NCI-H526 treated with DMSO at 0.1 percent for 48 hours (cell line): ENCODE measurements at regions not wholly inside any gene's neighbourhood (a gene's known extent, or its start where the extent isn't known, plus 50 kb on each side); places are given as distances from the start of the nearest gene placed in this dataset.
A peak's percentile ranks its signal among the peaks of the same experiment; 100 is the strongest.
"Not testable (repeated sequence)": the region's sequence is repeated elsewhere in the genome, so short reads cannot be mapped to it uniquely, and the experiment has no call there.

ENCODE experiments used
- DNase-seq: peaks from one replicate; lab custom pipeline; 2025; lab: John Stamatoyannopoulos, UW

GRCh38 chr4:170990989-170991589, 822.1 kb upstream of the GALNTL6 start:
- peak; percentile 53 for DNase-seq

GRCh38 chr4:170988446-170988845, 824.8 kb upstream of the GALNTL6 start:
- DNase-seq, result no peak

DNA sequence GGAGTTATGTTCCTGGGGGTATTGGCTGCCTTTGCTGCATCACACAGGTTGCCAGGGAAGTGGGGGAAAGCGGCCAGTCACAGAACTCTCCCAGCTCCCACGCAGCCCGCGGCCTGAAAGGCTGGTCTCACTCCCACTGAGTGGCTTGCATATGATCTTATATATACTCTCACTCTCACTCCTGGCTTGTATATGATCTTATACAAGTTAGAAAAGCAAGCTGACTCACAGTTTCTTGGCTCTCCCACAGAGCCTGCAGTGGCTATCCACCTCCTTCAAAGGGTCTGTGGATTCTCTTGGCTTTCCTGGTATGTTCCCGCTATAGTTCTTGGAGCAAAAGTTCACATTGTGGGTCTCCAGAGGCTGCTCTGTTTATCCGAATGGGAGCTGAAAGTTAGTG, 833.5 kb upstream of the GALNTL6 start:
- no peak for DNase-seq

GRCh38 chr4:170978990-170979389, 834.2 kb upstream of the GALNTL6 start:
- DNase-seq, result no peak

GRCh38 chr4:170949084-170949483, 859.3 kb upstream of the AADAT start:
- no peak for DNase-seq

- no peak for DNase-seq
These were observed 850.4 kb upstream of the AADAT start for GRCh38 chr4:170940043-170940724.

DNA sequence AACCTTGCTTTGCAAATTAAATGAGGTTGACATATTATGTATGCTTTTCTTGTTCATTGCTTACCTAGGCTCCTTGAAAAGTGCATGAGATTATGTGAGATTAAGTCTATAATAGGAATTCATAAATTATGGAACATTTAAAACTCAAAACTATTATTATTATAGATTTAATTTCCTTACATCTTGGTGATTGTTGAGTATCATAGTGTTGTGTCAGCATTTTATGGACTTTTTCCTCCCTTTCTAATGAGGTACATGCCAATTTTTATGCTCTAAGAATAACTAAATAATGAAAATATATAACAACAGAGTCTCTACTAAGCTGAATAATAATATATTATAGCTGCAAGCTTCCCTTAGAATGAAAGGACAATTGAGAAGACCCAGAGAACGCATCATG, 848.8 kb upstream of the AADAT start:
- no peak for DNase-seq

- DNase-seq, result no peak
These were observed 841.6 kb upstream of the AADAT start for GRCh38 chr4:170931321-170931720.

DNA sequence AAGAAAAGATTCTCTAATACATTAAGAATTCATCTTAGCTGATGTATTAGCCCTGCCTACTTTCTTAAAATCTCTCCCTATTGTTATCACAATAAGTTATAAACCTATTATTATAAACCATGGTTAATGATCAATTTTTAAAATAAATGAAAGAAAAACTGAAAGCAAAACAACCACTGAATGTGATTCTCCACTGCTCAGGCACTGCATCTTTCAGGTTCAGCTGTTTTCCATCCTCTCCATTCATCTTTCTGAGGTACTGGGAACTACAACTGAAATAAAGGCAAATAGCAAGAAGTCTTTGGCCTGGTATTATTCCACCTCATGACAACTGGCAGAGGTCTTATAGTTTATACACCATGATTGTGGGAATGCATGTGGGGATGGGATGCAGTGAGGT, 798.9 kb upstream of the AADAT start:
- DNase-seq, result no peak

GRCh38 chr4:170887396-170887795, 797.6 kb upstream of the AADAT start:
- DNase-seq, result no peak

GRCh38 chr4:170884969-170885570, 795.3 kb upstream of the AADAT start:
- peak; percentile 54 for DNase-seq

- DNase-seq, result not testable (repeated sequence)
These were observed 791.9 kb upstream of the AADAT start for GRCh38 chr4:170881646-170882045.

- no peak for DNase-seq
These were observed 786.1 kb upstream of the AADAT start for GRCh38 chr4:170875868-170876267.

DNA sequence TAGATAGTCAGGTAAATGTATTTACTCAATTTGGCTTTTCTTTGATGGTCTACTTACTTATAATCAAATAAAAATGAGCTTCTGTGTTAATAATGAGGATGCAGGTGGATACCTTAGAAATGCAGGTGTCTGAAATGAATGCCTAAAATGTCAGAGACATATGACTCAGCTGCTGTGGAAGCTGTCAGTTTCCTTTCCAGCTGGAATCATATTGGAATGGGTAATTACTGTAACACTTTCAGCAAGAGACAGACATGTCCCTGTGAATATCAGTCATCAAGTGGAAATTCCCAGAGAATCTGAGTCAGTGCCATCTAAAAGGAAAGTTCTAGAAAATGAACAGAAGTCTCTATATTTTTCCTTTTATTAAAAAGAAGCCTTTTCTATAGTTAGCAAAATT, 783.0 kb upstream of the AADAT start:
- DNase-seq, result no peak

DNA sequence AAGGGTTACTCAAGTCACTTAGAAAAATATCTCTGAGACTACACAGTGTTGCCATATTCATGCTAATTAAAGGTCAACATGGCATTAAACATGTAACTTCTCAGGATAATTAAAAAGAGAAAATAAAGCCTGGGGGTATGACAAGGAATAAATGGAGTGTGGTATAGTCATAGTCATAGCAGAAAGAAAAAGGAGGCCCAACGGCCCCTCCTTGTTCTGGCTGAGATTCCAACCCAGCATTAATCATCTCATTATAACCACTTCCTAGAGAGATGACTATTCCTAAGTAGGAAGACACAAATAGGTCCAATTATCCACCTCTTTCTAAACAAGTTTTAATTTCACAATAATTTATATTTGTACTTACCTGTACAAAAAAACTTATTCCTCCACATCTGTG, 778.4 kb upstream of the AADAT start:
- DNase-seq, result no peak

- DNase-seq, result no peak
These were observed 764.3 kb upstream of the AADAT start for GRCh38 chr4:170854097-170854496.

DNA sequence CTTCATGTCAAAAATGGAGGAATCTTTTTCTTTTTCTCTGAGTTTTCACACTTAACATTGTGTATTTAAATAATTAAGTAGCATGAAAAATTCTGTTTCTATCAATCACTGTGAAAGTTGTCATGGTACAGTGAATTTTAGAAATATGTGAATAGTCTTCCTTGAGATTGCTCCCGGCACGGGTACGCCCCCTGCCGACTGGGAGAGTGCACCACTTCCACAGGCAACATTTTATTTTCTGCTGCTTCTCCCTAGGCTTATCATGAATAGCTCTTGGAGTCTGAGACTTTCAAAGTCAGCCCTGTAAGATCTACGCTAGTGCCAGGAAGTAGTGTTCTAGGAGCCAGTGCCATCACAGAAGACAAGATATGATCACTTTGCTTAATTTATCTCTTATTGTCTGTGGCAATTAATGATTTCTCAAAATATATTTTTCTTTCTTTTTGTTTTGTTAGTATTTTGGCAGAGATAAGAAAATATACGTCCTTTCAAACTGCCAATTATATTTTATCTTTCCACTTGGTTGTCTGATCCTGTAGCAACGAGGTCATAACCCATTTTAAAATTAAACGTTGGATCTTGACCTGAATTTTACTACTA, 763.8 kb upstream of the AADAT start:
- peak; percentile 31 for DNase-seq

DNA sequence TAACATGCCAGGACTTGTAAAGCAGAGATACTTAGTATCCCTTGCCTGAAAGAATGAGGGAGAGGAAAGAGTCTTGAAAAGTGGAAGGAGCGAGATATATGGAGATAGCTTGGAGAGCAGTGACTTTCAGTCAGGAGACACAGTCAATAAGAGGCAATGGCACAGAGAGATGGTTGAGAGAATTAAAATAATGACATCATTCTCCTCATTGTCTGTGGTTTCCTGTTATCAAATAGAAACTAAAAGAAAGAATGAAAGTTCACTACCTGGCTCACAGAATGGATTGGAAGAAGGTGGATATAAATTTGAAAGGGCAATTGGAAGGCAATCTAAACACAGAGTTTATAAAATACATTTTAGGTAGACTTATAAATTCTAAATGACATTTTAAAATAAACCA, 760.2 kb upstream of the AADAT start:
- no peak for DNase-seq

DNA sequence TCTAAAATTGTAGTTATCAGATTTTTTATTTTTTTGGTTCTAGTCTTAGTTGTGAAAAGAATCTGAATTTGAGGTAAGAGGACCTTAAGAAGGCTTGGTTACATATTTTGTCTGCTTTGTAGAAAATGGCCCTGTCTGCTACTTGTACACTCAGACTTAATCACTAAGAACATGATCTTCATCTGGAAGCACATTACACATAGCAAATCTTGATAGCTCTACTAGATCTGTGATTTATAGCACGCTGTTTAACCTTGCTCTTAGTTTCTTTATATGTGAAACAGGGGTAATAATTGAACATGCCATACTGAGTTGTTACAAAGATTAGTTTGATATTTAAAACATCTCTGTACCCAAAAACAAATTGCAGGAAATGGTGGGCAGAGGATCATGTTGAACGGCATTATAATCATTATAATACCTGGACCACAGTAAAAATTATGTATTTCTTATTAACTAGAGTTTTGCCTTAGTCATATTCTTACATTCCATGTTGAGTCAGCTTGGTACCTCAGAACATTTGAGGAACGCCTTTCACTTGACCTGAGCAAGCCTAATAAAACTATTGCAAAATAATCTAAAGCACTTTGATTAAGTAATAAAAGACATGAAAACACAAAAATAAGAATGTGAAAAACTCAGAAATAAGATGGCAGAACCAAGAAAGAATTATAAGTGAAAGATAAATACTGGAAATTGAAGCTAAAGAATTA, 738.0 kb upstream of the AADAT start:
- no peak for DNase-seq

GRCh38 chr4:170818786-170819185, 729.0 kb upstream of the AADAT start:
- no peak for DNase-seq

DNA sequence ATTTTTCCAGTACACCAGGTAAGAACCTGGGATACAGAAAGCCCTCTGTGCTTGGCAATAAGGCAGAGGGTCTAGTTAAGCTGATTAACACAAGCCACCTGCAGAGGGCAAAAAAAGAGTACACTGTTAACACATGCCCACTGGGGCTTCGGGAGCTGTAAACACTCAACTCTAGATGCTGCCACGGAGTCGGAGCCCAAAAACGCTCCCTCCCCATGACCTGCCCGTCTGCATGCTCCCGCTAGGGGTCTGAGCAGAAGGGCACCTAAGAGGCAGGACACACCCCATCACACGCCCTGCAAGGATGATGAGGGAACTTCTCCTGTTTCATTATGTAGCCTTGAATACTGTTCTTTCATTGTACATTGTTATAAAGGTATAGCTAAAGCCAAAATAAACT, 715.6 kb upstream of the AADAT start:
- no peak for DNase-seq

GRCh38 chr4:170804930-170805329, 715.2 kb upstream of the AADAT start:
- no peak for DNase-seq

DNA sequence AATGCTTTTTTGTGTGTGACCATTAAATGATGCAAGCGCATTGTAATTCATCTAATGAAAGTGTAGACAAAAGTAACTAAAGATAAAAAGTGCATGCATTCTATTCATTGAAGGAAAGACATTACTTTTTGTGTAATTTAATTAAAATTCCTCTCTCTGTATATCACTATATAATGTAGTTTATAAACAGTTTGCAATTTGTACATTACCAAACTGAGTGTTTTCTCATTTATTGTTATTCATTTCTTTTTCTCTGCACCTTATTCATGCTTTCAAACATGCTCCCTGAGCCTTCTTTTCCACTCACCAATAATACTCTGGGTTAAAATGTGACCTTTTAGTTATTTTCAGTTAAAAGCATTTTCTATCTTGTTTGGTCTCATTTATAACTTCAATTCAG, 713.7 kb upstream of the AADAT start:
- no peak for DNase-seq
